Neural progenitor cell (in vitro differentiated cells): ENCODE measurements at regions not wholly inside any gene's neighbourhood (a gene's known extent, or its start where the extent isn't known, plus 50 kb on each side); places are given as distances from the start of the nearest gene placed in this dataset.

Experiments
- DNase-seq: peaks from one replicate; pipeline ENCODE4 v3.0.0-alpha.2; 2016; ENCODE audit warnings: low spot score
- H2AFZ ChIP-seq: fragments of 200-600 bp; sonication (generic); replicated peaks from 2 replicates; pipeline ENCODE4 v1.6.1; 2016; ENCODE audit warnings: antibody characterized with exemption
- H3F3A ChIP-seq: fragments of 200-600 bp; sonication (generic); 2 replicates; pipeline ENCODE4 v1.6.1; 2016; ENCODE audit warnings: antibody characterized with exemption, low read depth
- H3K27ac ChIP-seq: fragments of 200-600 bp; sonication (generic); 2 replicates; pipeline ENCODE4 v1.5.1; 2016; ENCODE audit warnings: mild to moderate bottlenecking
- H3K27me3 ChIP-seq: fragments of 200-600 bp; sonication (generic); 2 replicates; pipeline ENCODE4 v1.6.1; 2016; ENCODE audit warnings: mild to moderate bottlenecking, moderate library complexity
- H3K36me3 ChIP-seq: fragments of 200-600 bp; sonication (generic); 2 replicates; pipeline ENCODE4 v1.5.1; 2016
- H3K4me1 ChIP-seq: fragments of 200-600 bp; sonication (generic); 2 replicates; pipeline ENCODE4 v1.6.1; 2016; ENCODE audit warnings: mixed run types
- H3K4me2 ChIP-seq: fragments of 200-600 bp; sonication (generic); 2 replicates; pipeline ENCODE4 v1.6.1; 2016
- H3K4me3 ChIP-seq: fragments of 200-600 bp; sonication (generic); 2 replicates; pipeline ENCODE4 v1.5.1; 2016
- H3K79me2 ChIP-seq: fragments of 200-600 bp; sonication (generic); 2 replicates; pipeline ENCODE4 v1.6.1; 2016; ENCODE audit warnings: low read depth
- H3K9ac ChIP-seq: fragments of 200-600 bp; sonication (generic); 2 replicates; pipeline ENCODE4 v1.6.1; 2016
- H3K9me3 ChIP-seq: fragments of 200-600 bp; sonication (generic); 2 replicates; pipeline ENCODE4 v1.5.1; 2016; ENCODE audit warnings: low read depth
- H4K20me1 ChIP-seq: fragments of 200-600 bp; sonication (generic); 2 replicates; pipeline ENCODE4 v1.6.1; 2016; ENCODE audit warnings: low read depth
- H3K27ac Mint-ChIP-seq: 3 replicates; pipeline ENCODE4 v1.8.0; 2021; ENCODE audit warnings: mixed read lengths
- H3K27me3 Mint-ChIP-seq: 2 replicates; pipeline ENCODE4 v1.8.0; 2022; ENCODE audit warnings: low read depth, mild to moderate bottlenecking, inconsistent platforms, moderate library complexity, mixed read lengths; ENCODE audit not compliant: insufficient read depth
- H3K36me3 Mint-ChIP-seq: 3 replicates; pipeline ENCODE4 v1.8.0; 2021; ENCODE audit warnings: mixed read lengths
- H3K4me1 Mint-ChIP-seq: 3 replicates; pipeline ENCODE4 v1.8.0; 2021; ENCODE audit warnings: mixed read lengths
- H3K4me3 Mint-ChIP-seq: 3 replicates; pipeline ENCODE4 v1.8.0; 2021; ENCODE audit warnings: mild to moderate bottlenecking, moderate library complexity, mixed read lengths
- H3K9me3 Mint-ChIP-seq: 3 replicates; pipeline ENCODE4 v1.8.0; 2020; ENCODE audit warnings: mixed read lengths
- CTCF ChIP-seq: fragments of 200-600 bp; sonication (generic); IDR thresholded peaks from 2 replicates; pipeline ENCODE4 v1.5.1; 2017; ENCODE audit warnings: antibody characterized with exemption, mild to moderate bottlenecking
- EZH2 ChIP-seq: fragments of 200-600 bp; sonication (generic); IDR thresholded peaks from 2 replicates; pipeline ENCODE4 v1.6.1; 2017; ENCODE audit warnings: antibody characterized with exemption, mild to moderate bottlenecking, moderate library complexity
- EZH2phosphoT487 ChIP-seq: fragments of 200-600 bp; sonication (generic); IDR thresholded peaks from 2 replicates; pipeline ENCODE4 v1.6.1; 2017; ENCODE audit warnings: antibody characterized with exemption

- Histone ChIP-seq H3K9me3 (no peaks in the 10 kb centered on the region), H3K4me2 (no peak overlapping the region), H3K4me1 (no peaks in the 10 kb centered on the region), H3K27me3 (no peaks in the 10 kb centered on the region), H3K79me2 (no peaks in the 10 kb centered on the region), H3K4me3 (no peak overlapping the region), H2AFZ (peak overlapping the region; percentile 50), H4K20me1 (no peaks in the 10 kb centered on the region), H3F3A (no peaks in the 10 kb centered on the region), H3K9ac (no peak overlapping the region), H3K36me3 (no peaks in the 10 kb centered on the region), H3K27ac (no peak overlapping the region)
- Mint-ChIP-seq H3K4me3 (no peak overlapping the region), H3K36me3 (no peaks in the 10 kb centered on the region), H3K9me3 (no peaks in the 10 kb centered on the region), H3K4me1 (peaks cover 2% of the 10 kb centered on the region), H3K27ac (no peak overlapping the region), H3K27me3 (no peaks in the 10 kb centered on the region)
- TF ChIP-seq CTCF = no peak
- no peak for TF ChIP-seq EZH2phosphoT487
- TF ChIP-seq EZH2 = no peak
- no peak for DNase-seq
Observed at GRCh38 chr6:164859816-164860215, 449.6 kb downstream of the C6orf118 start.

GRCh38 chr6:164856138-164856537 is 453.3 kb downstream of the C6orf118 start:
- peak overlapping the region; percentile 35 for H2AFZ ChIP-seq
- H3K79me2 ChIP-seq = no peaks in the 10 kb centered on the region
- peak; percentile 4 for DNase-seq
- Mint-ChIP-seq H3K4me3 (no peak overlapping the region), H3K4me1 (no peaks in the 10 kb centered on the region), H3K36me3 (no peaks in the 10 kb centered on the region), H3K9me3 (no peaks in the 10 kb centered on the region), H3K27ac (no peak overlapping the region), H3K27me3 (no peaks in the 10 kb centered on the region)
- H4K20me1 ChIP-seq = no peaks in the 10 kb centered on the region
- H3K27me3 ChIP-seq = no peaks in the 10 kb centered on the region
- no peaks in the 10 kb centered on the region for H3K36me3 ChIP-seq
- no peak overlapping the region for H3K4me2 ChIP-seq
- no peaks in the 10 kb centered on the region for H3K4me1 ChIP-seq
- no peaks in the 10 kb centered on the region for H3F3A ChIP-seq
- TF ChIP-seq EZH2phosphoT487 = no peak
- TF ChIP-seq EZH2 = no peak
- no peak for TF ChIP-seq CTCF
- no peak overlapping the region for H3K4me3 ChIP-seq
- no peaks in the 10 kb centered on the region for H3K9me3 ChIP-seq
- H3K27ac ChIP-seq = no peak overlapping the region
- no peak overlapping the region for H3K9ac ChIP-seq

DNA sequence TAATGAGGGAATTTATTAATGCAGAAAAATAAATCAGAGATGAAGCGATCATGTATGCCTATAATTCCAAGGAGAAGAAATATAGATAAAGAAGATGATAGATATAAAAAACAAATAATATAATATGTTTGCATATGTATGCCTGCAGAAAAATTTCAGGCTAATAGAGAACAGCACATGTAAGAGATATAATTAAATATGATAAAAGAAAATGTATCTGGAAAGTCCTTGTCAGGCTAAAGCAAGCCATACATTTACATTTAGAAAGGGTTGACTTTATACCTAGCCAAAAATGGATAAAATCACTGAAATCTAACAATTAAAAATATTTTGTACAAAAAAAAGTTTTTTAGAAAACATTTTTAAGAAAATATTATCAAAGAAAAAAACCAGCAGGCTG is 454.1 kb downstream of the C6orf118 start:
- Histone ChIP-seq H3F3A (no peaks in the 10 kb centered on the region), H3K27me3 (no peaks in the 10 kb centered on the region), H3K4me1 (no peaks in the 10 kb centered on the region), H3K4me3 (no peak overlapping the region), H3K79me2 (no peaks in the 10 kb centered on the region), H3K27ac (no peak overlapping the region), H2AFZ (no peak overlapping the region), H3K4me2 (no peak overlapping the region), H4K20me1 (no peaks in the 10 kb centered on the region), H3K9ac (no peak overlapping the region), H3K36me3 (no peaks in the 10 kb centered on the region), H3K9me3 (no peaks in the 10 kb centered on the region)
- Mint-ChIP-seq H3K36me3 (no peaks in the 10 kb centered on the region), H3K9me3 (no peaks in the 10 kb centered on the region), H3K27me3 (no peaks in the 10 kb centered on the region), H3K4me3 (no peak overlapping the region), H3K27ac (no peak overlapping the region), H3K4me1 (no peaks in the 10 kb centered on the region)
- TF ChIP-seq CTCF (no peak), EZH2 (no peak), EZH2phosphoT487 (no peak)
- DNase-seq = no peak

GRCh38 chr6:164854526-164854925 is 454.9 kb downstream of the C6orf118 start:
- Mint-ChIP-seq H3K27me3 (no peaks in the 10 kb centered on the region), H3K9me3 (no peaks in the 10 kb centered on the region), H3K36me3 (no peaks in the 10 kb centered on the region), H3K27ac (no peak overlapping the region), H3K4me3 (no peak overlapping the region), H3K4me1 (no peaks in the 10 kb centered on the region)
- H2AFZ ChIP-seq = no peak overlapping the region
- H3K79me2 ChIP-seq = no peaks in the 10 kb centered on the region
- no peaks in the 10 kb centered on the region for H4K20me1 ChIP-seq
- no peaks in the 10 kb centered on the region for H3K9me3 ChIP-seq
- no peaks in the 10 kb centered on the region for H3K36me3 ChIP-seq
- no peak overlapping the region for H3K27ac ChIP-seq
- H3K4me3 ChIP-seq = no peak overlapping the region
- no peaks in the 10 kb centered on the region for H3K4me1 ChIP-seq
- H3K27me3 ChIP-seq = no peaks in the 10 kb centered on the region
- no peak overlapping the region for H3K4me2 ChIP-seq
- TF ChIP-seq EZH2phosphoT487 (no peak), EZH2 (no peak), CTCF (no peak)
- DNase-seq = no peak
- H3K9ac ChIP-seq = no peak overlapping the region
- H3F3A ChIP-seq = no peaks in the 10 kb centered on the region
